H1 (cell line): ENCODE measurements at regions not wholly inside any gene's neighbourhood (a gene's known extent, or its start where the extent isn't known, plus 50 kb on each side); places are given as distances from the start of the nearest gene placed in this dataset.

ENCODE experiments used
- ATF2 ChIP-seq: IDR thresholded peaks from 2 replicates; pipeline ENCODE4 v1.6.1; 2012; ENCODE audit warnings: low read length, inconsistent platforms
- BACH1 ChIP-seq: IDR thresholded peaks from 2 replicates; pipeline ENCODE4 v1.6.1; 2012; ENCODE audit warnings: low read length, improper control_type of control experiment
- CEBPB ChIP-seq: IDR thresholded peaks from 2 replicates; pipeline ENCODE4 v1.6.1; 2012; ENCODE audit warnings: low read depth, low read length
- CHD1 ChIP-seq: IDR thresholded peaks from 2 replicates; pipeline ENCODE4 v1.6.1; 2012; ENCODE audit warnings: low read depth, low read length, improper control_type of control experiment
- CTCF ChIP-seq, 3 experiments: IDR thresholded peaks; 1 replicate in 2 of 3; 2 replicates in 1 of 3; pipeline versions ENCODE4 v1.5.1 to v1.6.1; 2011; ENCODE audit warnings: low read length in 3 of 3, mild to moderate bottlenecking in 3 of 3, inconsistent platforms in 2 of 3, low read depth in 1 of 3, moderate library complexity in 1 of 3; ENCODE audit not compliant: insufficient read depth in 1 of 3; ENCODE audit errors: control extremely low read depth in 1 of 3
- JUN ChIP-seq: IDR thresholded peaks from 2 replicates; pipeline ENCODE4 v1.6.1; 2011; ENCODE audit warnings: low read depth, mild to moderate bottlenecking, improper control_type of control experiment, low read length
- JUND ChIP-seq: IDR thresholded peaks from 2 replicates; pipeline ENCODE4 v1.6.1; 2011; ENCODE audit warnings: mild to moderate bottlenecking, improper control_type of control experiment, low read length
- KDM1A ChIP-seq: fragments of 200-600, 300-600 bp; sonication (generic); IDR thresholded peaks from 2 replicates; pipeline ENCODE4 v1.7.1; 2016; ENCODE audit warnings: mild to moderate bottlenecking, low read length, borderline replicate concordance
- POLR2A ChIP-seq, 2 experiments: IDR thresholded peaks; 1 replicate in 1 of 2; 2 replicates in 1 of 2; pipeline ENCODE4 v1.6.1; 2011; ENCODE audit warnings: low read depth in 2 of 2, low read length in 2 of 2, mild to moderate bottlenecking in 2 of 2; ENCODE audit errors: control extremely low read depth in 1 of 2
- POLR2AphosphoS5 ChIP-seq: IDR thresholded peaks from 2 replicates; pipeline ENCODE4 v1.6.1; 2011; ENCODE audit warnings: low read depth, low read length
- SUZ12 ChIP-seq: fragments of 200-600 bp; sonication (generic); IDR thresholded peaks from 2 replicates; pipeline ENCODE4 v1.6.1; 2012; ENCODE audit warnings: mild to moderate bottlenecking, inconsistent platforms, low read length, moderate library complexity, mixed read lengths
- TAF1 ChIP-seq: IDR thresholded peaks from 2 replicates; pipeline ENCODE4 v1.6.1; 2011; ENCODE audit warnings: mild to moderate bottlenecking, low read depth, low read length
- TEAD4 ChIP-seq: IDR thresholded peaks from 2 replicates; pipeline ENCODE4 v1.6.1; 2012; ENCODE audit warnings: low read depth, low read length, inconsistent platforms, mixed read lengths
- USF2 ChIP-seq: IDR thresholded peaks from 2 replicates; pipeline ENCODE4 v1.6.1; 2011; ENCODE audit warnings: low read length, improper control_type of control experiment

DNA sequence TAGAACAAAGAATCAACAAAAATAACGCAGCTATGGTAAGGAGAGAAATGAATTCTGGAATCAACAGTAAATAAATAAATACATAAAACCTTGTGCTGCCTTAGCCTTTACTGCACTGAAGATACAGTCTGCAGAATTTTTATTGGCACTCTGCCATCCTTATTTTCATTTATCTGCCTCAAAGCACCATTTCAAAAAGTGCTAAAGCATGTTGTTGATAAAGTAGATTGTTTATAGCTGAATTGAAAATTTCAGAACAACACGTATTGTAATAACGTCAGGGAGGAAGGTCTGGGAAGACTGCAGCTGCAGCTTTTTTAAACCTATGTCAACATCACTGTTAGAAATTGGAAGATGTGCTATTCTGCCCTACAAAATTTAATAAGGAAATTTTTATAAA lies 787.2 kb downstream of the PLCL1 start:
- TF ChIP-seq SUZ12, result no peak
- no peak for TF ChIP-seq ATF2
- no peak for TF ChIP-seq CHD1
- no peak for TF ChIP-seq POLR2A (IDR thresholded peaks at IDR 0.05; ENCODE audit: control extremely low read depth in 1 of 2, low read depth in 2 of 2, low read length in 2 of 2)
- TF ChIP-seq CTCF (IDR thresholded peaks at IDR 0.05; ENCODE audit: control extremely low read depth in 1 of 3, insufficient read depth in 1 of 3, low read depth in 1 of 3, low read length in 3 of 3), result no peak
- no peak for TF ChIP-seq POLR2AphosphoS5
- TF ChIP-seq JUN, result no peak
- TF ChIP-seq TEAD4, result no peak
- TF ChIP-seq USF2, result no peak
- TF ChIP-seq TAF1, result no peak
- no peak for TF ChIP-seq KDM1A
- TF ChIP-seq JUND, result no peak
- no peak for TF ChIP-seq BACH1
- no peak for TF ChIP-seq CEBPB
